HL-60/S4 treated with retinoic acid at 250 ng/mL for 4 days and 3 days (cell line): ENCODE measurements at regions not wholly inside any gene's neighbourhood (a gene's known extent, or its start where the extent isn't known, plus 50 kb on each side); places are given as distances from the start of the nearest gene placed in this dataset.

Source experiments
- in situ Hi-C: fragments of 300-500 bp; cut with MboI; formaldehyde crosslinking; loops from 2 replicates; pipeline ENCODE4 v1.7.0; 2022; ENCODE audit warnings: low sequenced_read_pairs

DNA sequence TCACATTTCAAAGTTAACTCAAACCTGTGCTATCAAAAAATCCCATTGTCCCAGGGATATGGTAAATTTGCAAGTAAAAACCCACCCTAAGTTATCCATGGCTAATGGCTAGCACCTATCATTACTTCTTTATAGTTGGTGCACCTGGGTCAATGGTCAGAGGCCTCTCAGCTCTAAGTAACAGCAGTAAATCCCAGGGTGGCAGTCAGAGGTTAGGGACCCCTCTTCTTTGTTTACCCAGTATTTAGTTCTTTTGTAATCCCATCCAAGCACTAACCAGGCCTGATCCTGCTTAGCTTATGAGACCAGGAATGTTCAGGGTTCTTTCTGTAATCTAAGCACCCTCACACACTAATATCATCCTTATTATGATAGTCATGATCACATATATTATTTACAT lies 52.1 kb upstream of the WWC1 start:
- in situ Hi-C loops, result no loop called here
